GF-D8 (cell line): ENCODE measurements at regions not wholly inside any gene's neighbourhood (a gene's known extent, or its start where the extent isn't known, plus 50 kb on each side); places are given as distances from the start of the nearest gene placed in this dataset.

ENCODE experiments used
- DNase-seq: peaks from one replicate; lab custom pipeline; 2025; lab: John Stamatoyannopoulos, UW

DNA sequence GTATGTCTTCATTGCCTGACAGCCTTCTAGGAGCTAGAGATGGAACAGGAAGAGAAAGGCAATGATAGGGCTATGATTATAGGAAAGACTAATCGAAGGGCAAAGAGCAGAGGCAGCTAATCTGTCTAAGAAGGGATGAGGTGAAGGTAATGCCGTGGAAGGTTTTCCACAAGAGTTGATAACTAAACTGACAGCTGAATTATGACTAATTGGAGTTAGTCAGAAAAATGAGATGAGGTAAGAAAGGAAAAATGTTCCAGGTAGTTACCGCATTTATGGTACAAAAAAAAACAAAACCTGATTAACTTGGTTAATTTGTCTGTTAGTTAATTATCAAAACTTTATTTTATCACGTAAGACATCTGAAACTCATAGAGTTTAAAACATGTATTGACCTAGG, 260.3 kb downstream of the SLITRK6 start:
- DNase-seq, result no peak

DNA sequence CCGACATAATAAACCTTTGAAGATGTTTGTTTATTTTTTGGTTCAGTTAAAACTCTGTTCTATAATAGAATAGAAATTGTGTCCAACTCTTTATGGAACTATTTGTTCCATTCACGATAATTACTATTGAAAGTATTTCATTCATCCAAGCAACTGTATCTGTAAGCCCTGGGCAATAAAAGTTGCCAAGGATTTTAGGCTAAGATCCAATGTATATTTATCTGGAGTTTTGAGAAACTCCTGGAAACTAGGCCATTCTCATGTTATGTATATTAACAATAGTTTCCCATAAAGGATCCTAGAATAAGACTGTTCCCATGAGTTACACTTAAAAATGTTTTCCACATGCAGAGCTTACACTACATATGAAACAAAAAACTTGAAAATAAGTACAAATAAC, 261.6 kb downstream of the SLITRK6 start:
- DNase-seq, result no peak

DNA sequence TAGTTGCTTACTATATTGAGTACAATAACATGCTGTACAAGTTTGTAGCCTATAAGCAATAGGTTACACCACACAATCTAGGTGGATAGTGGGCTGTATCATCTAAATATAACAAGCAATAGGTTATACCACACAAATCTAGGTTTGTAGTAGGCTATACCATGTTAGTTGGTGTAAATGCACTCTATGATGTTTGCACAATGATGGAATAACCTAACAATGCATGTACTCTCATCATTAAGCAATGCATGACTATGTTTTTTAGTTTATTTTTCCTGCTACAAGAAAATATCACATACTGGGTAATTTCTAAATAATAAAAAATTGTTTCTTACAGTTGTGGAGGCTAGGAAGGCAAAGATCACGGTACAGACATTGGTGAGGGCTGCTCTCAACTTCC, 262.5 kb downstream of the SLITRK6 start:
- DNase-seq, result no peak

DNA sequence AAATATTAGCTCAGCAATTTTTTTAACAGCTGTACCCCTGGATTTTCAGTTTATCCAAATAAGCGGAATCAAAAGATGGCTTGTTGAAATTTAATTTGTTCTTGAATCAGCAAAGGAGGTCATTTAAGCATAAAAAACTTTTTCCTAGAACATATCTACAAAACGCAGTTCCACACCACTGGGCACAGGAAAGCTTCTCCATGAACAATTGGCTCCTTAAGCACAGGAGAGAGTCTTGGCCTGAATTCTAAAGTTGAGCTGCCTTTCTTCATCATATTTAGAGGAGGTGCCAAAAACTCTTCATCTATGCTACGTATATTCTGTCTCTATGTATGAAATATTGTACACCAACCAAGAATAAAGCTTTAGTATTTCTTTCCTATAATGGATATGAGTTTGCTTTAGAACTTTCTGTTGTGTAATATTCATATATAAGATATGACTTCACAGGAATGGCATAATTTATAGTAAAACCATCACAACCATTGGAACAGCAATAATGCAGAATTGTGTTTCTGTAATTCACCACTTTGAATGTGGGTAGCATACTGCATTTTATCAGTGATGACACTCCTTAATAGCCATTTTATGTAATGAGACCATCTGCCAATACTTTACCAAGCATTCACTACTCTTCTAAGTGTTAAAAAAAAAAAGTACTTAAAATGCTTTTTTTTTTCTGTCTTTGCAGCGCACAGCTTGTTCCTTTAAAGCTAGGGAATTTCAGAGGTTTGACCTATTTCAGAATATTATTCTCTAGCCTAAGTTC, 263.7 kb downstream of the SLITRK6 start:
- no peak for DNase-seq

DNA sequence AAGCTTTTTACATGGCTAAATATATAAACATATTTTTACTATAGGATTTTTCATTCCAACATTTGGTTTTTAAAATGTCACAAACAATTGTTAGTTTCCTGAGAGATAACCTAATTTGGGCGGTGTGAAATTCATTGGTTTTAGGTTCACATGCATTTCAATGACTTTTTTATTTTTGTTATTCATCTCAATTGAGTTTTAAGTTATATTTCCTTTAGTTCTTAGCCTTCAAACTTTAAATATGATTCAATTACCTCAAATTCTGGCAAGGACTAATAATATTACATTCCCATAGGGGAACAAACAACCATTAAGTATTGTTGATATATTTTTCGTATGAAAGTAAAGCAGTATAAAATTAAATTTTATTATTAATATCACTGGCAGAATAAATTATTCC, 265.3 kb downstream of the SLITRK6 start:
- no peak for DNase-seq

DNA sequence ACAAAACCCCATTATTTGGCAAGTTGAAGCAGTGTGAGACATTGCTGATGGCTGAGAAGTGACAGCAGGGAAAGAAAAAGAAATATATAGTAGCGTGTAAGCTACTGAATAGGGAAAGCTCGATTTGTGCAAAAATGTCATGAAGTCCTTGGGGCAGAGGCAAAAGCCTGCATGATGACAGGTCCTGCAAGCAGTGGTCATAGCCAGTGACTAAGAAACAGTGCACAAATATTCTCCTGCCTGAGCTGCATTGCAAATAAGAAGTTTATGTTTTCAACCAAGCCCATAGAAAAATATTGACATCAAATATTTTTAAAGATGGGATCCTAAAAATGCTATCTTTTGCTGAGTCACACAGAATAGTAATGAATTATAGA, 270.0 kb downstream of the SLITRK6 start:
- no peak for DNase-seq

GRCh38 chr13:85528491-85529217, 270.6 kb downstream of the SLITRK6 start:
- DNase-seq, result no peak

DNA sequence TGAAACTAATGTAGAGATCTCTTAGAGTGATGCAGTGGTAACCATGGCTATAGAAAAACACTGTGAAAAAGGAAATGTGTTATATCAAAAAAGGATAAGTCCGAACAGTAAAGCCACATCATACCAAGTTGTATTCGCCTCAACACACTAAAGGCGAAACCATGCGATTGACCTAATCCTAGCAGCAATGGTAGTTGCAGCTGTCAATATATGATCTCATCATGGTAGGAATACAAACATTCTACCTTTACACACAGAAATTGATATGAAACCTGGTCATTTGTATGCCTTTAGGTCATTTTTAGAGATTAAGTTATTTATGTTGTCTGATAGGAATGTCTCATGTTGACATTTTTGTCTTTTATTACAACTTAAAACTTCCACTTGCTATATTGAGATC, 271.9 kb downstream of the SLITRK6 start:
- DNase-seq, result no peak

GRCh38 chr13:85525411-85525810, 273.8 kb downstream of the SLITRK6 start:
- DNase-seq, result no peak

DNA sequence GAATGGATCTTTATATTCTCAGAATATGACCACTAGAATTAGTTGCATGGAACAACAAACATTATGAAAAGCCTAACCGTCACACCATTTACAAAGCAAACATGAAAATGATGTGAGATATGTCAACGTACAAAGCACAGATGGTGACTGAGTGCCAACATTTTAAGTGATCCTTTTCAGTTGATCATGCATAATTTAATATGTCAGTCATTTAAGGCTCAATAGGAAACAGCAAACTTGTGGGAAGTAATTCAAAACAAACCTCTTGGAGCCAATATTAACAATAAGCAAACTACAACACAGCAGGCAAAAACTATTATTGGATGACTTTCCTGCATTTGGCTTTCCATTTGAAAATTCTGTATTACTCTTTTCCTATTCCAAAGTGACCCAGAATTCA, 277.6 kb downstream of the SLITRK6 start:
- DNase-seq, result no peak

DNA sequence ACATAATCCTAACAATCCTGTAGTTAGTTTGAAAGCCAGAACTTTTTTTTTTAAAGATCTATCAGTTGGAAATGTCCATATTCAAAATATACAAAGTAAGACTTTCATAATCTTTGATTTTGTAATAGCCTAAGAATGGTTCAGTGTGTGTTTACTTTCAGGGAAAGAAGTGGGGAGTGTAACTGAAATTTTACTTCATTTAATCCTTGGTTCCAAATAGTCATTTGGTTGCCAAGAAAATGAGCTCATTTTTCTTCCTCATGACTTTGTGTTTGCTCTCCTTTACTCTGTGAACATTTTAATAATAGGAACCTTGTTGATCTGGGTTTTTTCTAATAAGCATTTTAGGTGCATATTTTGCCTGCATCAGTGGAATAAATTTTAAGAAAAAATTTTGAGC, 278.8 kb downstream of the SLITRK6 start:
- DNase-seq, result no peak

DNA sequence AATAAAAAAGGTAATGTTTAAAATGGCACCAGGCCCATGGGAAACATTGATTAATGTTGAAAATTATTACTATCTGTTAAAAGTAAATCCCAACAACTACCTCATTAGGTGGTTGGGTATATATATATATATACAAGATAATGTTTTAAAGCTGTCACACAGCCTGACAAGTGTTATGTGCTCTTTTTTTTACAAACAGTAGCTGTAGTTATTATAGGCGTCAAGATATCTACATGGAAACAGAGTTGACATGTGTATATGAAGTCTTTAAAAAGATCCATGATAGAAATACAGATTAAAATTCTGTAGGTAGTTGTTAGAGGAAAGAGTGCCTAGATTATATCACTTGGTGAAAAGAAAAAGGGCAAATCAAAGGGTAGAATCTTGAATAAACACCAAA, 279.9 kb downstream of the SLITRK6 start:
- DNase-seq, result no peak

DNA sequence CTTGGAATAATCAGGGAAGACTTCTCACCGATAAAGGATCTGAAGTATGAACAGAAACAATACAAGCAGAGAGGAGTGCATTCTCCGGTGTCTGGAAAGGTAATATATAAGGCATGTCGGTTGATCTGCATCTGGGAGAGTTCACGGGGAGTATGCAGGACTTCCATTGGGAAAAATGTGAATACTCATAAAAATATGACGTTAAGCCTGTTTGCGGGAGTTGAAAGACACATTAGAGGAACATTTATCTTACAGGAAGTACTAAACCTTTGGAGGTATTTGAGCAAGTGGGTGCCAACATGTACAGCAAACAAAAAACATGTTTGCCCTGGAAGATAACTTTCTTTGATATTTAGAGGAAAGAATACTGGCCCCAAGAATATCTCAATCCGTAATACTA, 286.8 kb downstream of the SLITRK6 start:
- no peak for DNase-seq

GRCh38 chr13:85509512-85509911, 289.7 kb downstream of the SLITRK6 start:
- DNase-seq, result no peak

GRCh38 chr13:85508683-85509329, 290.4 kb downstream of the SLITRK6 start:
- DNase-seq, result no peak

GRCh38 chr13:85503797-85504196, 295.4 kb downstream of the SLITRK6 start:
- DNase-seq, result no peak

- no peak for DNase-seq
These were observed 297.6 kb downstream of the SLITRK6 start for GRCh38 chr13:85501616-85502015.

GRCh38 chr13:85500696-85501256, 298.4 kb downstream of the SLITRK6 start:
- no peak for DNase-seq

DNA sequence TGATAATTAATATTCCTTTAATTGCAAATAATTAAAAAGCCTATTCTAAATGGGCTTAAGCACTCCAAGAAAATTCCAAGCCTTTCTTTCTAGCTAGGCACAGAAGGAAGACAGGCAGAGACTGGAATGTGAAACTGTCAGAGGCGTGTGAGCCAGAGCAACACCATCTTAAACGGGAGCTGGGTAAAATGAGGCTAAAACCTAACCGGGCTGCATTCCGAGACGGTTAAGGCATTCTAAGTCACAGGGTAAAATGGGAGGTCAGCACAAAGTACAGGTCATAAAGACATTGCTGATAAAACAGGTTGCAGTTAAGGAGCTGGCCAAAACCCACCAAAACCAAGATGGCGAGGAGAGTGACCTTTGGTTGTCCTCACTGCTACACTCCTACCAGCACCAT, 300.4 kb downstream of the SLITRK6 start:
- DNase-seq, result no peak

DNA sequence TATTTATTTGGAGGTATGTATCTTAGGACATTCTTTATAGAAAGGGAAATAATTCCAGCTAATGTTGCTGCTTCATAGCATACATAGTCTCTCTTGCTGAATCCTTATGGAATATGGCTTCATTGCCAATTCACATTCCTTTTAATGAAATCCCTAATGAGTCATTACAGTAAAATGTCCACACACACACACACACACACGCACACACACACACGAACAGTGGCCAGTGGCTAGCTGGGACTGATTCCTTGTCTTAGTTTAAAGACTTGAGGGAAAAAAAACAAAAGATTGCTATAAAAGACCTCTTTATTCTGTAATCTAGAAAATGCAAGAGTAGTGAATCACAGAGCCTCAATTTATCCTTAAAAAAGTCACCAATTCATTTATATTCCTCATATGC, 301.6 kb downstream of the SLITRK6 start:
- DNase-seq, result no peak

DNA sequence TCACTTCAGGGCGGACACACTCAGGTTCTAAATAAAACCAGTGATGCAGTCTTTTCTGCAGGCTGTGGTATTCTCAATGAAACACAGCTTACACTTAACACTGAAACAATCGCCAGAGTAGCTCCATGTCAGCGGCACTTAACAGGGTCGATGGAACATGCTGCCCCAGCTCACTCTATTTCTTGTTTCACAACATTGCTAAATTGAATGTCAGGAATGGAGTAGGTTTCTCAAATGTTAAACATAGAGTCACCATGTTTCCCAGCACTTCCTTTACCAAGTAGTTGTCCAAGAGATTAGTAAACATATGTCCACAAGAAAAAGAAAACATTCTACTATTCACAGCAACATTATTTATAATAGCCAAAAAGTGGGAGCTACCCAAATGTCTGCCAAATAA, 306.9 kb downstream of the SLITRK6 start:
- no peak for DNase-seq

- DNase-seq, result no peak
These were observed 312.6 kb downstream of the SLITRK6 start for GRCh38 chr13:85486663-85487062.

DNA sequence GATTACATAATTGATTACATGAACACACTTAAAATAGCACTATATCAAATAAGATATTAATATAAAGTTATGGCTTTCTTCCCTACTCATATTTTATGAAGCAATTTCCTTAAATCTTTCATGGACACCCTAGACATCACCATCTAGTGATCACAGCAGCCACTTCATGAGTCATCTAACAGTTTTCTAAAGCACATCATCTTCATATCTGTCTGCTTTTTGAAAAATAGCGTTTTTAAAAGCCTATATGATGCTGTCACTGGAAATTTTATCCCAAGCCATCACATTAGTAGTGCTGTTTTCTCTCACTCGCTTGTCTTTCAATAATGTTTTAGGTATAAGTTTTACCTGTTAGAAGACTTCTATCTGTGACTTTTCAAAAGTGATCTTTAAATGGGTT, 326.1 kb downstream of the SLITRK6 start:
- no peak for DNase-seq
